HCT116 (cell line): ENCODE measurements at regions not wholly inside any gene's neighbourhood (a gene's known extent, or its start where the extent isn't known, plus 50 kb on each side); places are given as distances from the start of the nearest gene placed in this dataset.

Experiments
- ATAC-seq: fragments of 200-7000 bp; cut with Tn5 transposase; 2 replicates; pipeline ENCODE4 v1.9.1; 2020; ENCODE audit warnings: mild to moderate bottlenecking, moderate library complexity
- BruUV-seq: library from RNA; stranded (reverse); fragments of 400-500 nt; replicated peaks from 2 replicates; lab custom pipeline; 2021; lab: Mats Ljungman, UMichigan
- CTCF ChIA-PET: fragments of 300-600 bp; sonication (Branson Sonifier 250); formaldehyde crosslinking; loops from one replicate; lab custom pipeline; 2021; ENCODE audit warnings: antibody characterized with exemption; lab: Charles Lee
- POLR2A ChIA-PET: fragments of 300-600, 350-600 bp; sonication (Branson Sonifier 250); formaldehyde crosslinking; loops from one replicate; lab custom pipeline; 2021; ENCODE audit warnings: antibody characterized with exemption; lab: Charles Lee
- RAD21 ChIA-PET, 2 experiments: fragments of 300-600 bp; sonication (Branson Sonifier 250); formaldehyde crosslinking; loops; one replicate each; lab custom pipeline; 2023; ENCODE audit warnings: low total read pairs in 2 of 2; ENCODE audit not compliant: uncharacterized antibody in 2 of 2, unreplicated experiment in 2 of 2, low non-redundant PET in 1 of 2; lab: Charles Lee
- DNase-seq: peaks from one replicate; pipeline ENCODE4 v3.0.0-alpha.2; 2010; ENCODE audit warnings: low read depth, low spot score
- H2AFZ ChIP-seq: fragments of 200-600 bp; shearing (Covaris generic), sonication (generic); 2 replicates; pipeline ENCODE4 v1.6.1; 2017; ENCODE audit warnings: low read depth, mixed run types, mixed read lengths, antibody characterized with exemption, low read length; ENCODE audit not compliant: poor library complexity, severe bottlenecking
- H3K27ac ChIP-seq: 2 replicates; pipeline ENCODE4 v1.5.1; 2012; ENCODE audit warnings: low read depth, low read length
- H3K27me3 ChIP-seq: fragments of 200-600 bp; sonication (generic); 2 replicates; pipeline ENCODE4 v1.6.1; 2016; ENCODE audit warnings: mixed run types, low read length, mixed read lengths; ENCODE audit not compliant: insufficient read depth
- H3K36me3 ChIP-seq, 2 experiments: fragments of 200-500 bp in 1 of 2; fragments of 200-600 bp in 1 of 2; sonication (Bioruptor generic) in 1 of 2; sonication (generic) in 1 of 2; 2 replicates each; pipeline versions ENCODE4 v1.5.1 to v1.6.1; 2014 to 2016; ENCODE audit warnings: low read length in 2 of 2, inconsistent platforms in 1 of 2, mixed read lengths in 1 of 2, mixed run types in 1 of 2; ENCODE audit not compliant: insufficient read depth in 2 of 2, control insufficient read depth in 1 of 2
- H3K4me1 ChIP-seq, 2 experiments: fragments of 200-600 bp in 1 of 2; sonication (generic) in 1 of 2; 2 replicates each; pipeline versions ENCODE4 v1.5.1 to v1.6.1; 2012 to 2017; ENCODE audit warnings: low read length in 2 of 2, inconsistent platforms in 1 of 2, mild to moderate bottlenecking in 1 of 2, mixed read lengths in 1 of 2, mixed run types in 1 of 2, moderate library complexity in 1 of 2; ENCODE audit not compliant: insufficient read depth in 2 of 2, control insufficient read depth in 1 of 2
- H3K4me2 ChIP-seq: fragments of 200-600 bp; sonication (generic); 2 replicates; pipeline ENCODE4 v1.6.1; 2017; ENCODE audit warnings: mixed run types, low read length, mixed read lengths
- H3K4me3 ChIP-seq, 2 experiments: fragments of 200-600 bp in 1 of 2; sonication (generic) in 1 of 2; replicated peaks in 1 of 2; 2 replicates each; pipeline ENCODE4 v1.5.1; 2011 to 2016; ENCODE audit warnings: low read length in 2 of 2, control low read depth in 1 of 2, low read depth in 1 of 2, mild to moderate bottlenecking in 1 of 2, mixed read lengths in 1 of 2, mixed run types in 1 of 2
- H3K79me2 ChIP-seq: fragments of 200-600 bp; sonication (generic); 2 replicates; pipeline ENCODE4 v1.6.1; 2017; ENCODE audit warnings: mild to moderate bottlenecking, mixed run types, low read length, moderate library complexity, mixed read lengths; ENCODE audit not compliant: insufficient read depth
- H3K9ac ChIP-seq: fragments of 200-600 bp; sonication (generic); 2 replicates; pipeline ENCODE4 v1.6.1; 2016; ENCODE audit warnings: low read length, mixed read lengths
- H3K9me2 ChIP-seq: fragments of 200-600 bp; sonication (generic), shearing (Covaris generic); 2 replicates; pipeline ENCODE4 v1.6.1; 2017; ENCODE audit warnings: mixed run types, mild to moderate bottlenecking, moderate library complexity; ENCODE audit not compliant: insufficient read depth
- H3K9me3 ChIP-seq, 2 experiments: fragments of 200-500 bp in 1 of 2; fragments of 200-600 bp in 1 of 2; sonication (Bioruptor generic) in 1 of 2; sonication (generic) in 1 of 2; 2 replicates each; pipeline ENCODE4 v1.6.1; 2014 to 2017; ENCODE audit warnings: low read length in 2 of 2, mixed read lengths in 2 of 2, inconsistent platforms in 1 of 2, low read depth in 1 of 2, mild to moderate bottlenecking in 1 of 2, mixed run types in 1 of 2, moderate library complexity in 1 of 2; ENCODE audit not compliant: control insufficient read depth in 1 of 2, insufficient read depth in 1 of 2
- H4K20me1 ChIP-seq: fragments of 200-600 bp; sonication (generic), shearing (Covaris generic); 2 replicates; pipeline ENCODE4 v1.6.1; 2017; ENCODE audit warnings: mixed run types, mild to moderate bottlenecking, moderate library complexity; ENCODE audit not compliant: insufficient read depth
- CBX3 ChIP-seq: IDR thresholded peaks from 2 replicates; pipeline ENCODE4 v1.6.1; 2012; ENCODE audit warnings: low read depth
- CEBPB ChIP-seq: IDR thresholded peaks from 2 replicates; pipeline ENCODE4 v1.6.1; 2012; ENCODE audit warnings: low read depth
- ELF1 ChIP-seq: IDR thresholded peaks from 2 replicates; pipeline ENCODE4 v1.6.1; 2012; ENCODE audit warnings: low read depth, borderline replicate concordance
- EZH2phosphoT487 ChIP-seq: fragments of 200-600 bp; IDR thresholded peaks from 2 replicates; pipeline ENCODE4 v1.6.1; 2018; ENCODE audit warnings: antibody characterized with exemption, borderline replicate concordance
- JUND ChIP-seq: IDR thresholded peaks from 2 replicates; pipeline ENCODE4 v1.6.1; 2012
- POLR2AphosphoS5 ChIP-seq: IDR thresholded peaks from 2 replicates; pipeline ENCODE4 v1.6.1; 2011; ENCODE audit warnings: mild to moderate bottlenecking, low read depth, low read length, moderate library complexity
- RAD21 ChIP-seq: IDR thresholded peaks from 2 replicates; pipeline ENCODE4 v1.6.1; 2012; ENCODE audit warnings: low read depth, mild to moderate bottlenecking
- SIN3A ChIP-seq: IDR thresholded peaks from 2 replicates; pipeline ENCODE4 v1.6.1; 2012; ENCODE audit warnings: low read depth
- SP1 ChIP-seq: IDR thresholded peaks from 2 replicates; pipeline ENCODE4 v1.6.1; 2012; ENCODE audit warnings: low read depth
- SRF ChIP-seq: IDR thresholded peaks from 2 replicates; pipeline ENCODE4 v1.6.1; 2012; ENCODE audit warnings: low read depth
- TCF7L2 ChIP-seq: IDR thresholded peaks from 2 replicates; pipeline ENCODE4 v1.7.0; 2011; ENCODE audit warnings: borderline replicate concordance, inconsistent platforms; ENCODE audit not compliant: insufficient read depth, insufficient read length; ENCODE audit errors: extremely low read depth
- YY1 ChIP-seq: IDR thresholded peaks from 2 replicates; pipeline ENCODE4 v1.6.1; 2011; ENCODE audit warnings: low read length, low read depth, moderate library complexity, mild to moderate bottlenecking; ENCODE audit not compliant: insufficient replicate concordance; ENCODE audit errors: extremely low read depth
- ZFX ChIP-seq: fragments of 450-650 bp; IDR thresholded peaks from 2 replicates; pipeline ENCODE4 v1.6.1; 2017
- ZNF274 ChIP-seq: fragments of 200-500 bp; sonication (Bioruptor generic); IDR thresholded peaks from 2 replicates; pipeline ENCODE4 v1.6.1; 2014; ENCODE audit warnings: mild to moderate bottlenecking, low read depth, low read length, inconsistent platforms
- intact Hi-C: fragments of 100-400 bp; cut with micrococcal nuclease; formaldehyde crosslinking; loops from 2 replicates; pipeline ENCODE4 v1.10.0; 2022
- TF ChIP-seq, protein P1 (sequence below): IDR thresholded peaks from 2 replicates; pipeline ENCODE4 v1.6.1; 2011; ENCODE audit warnings: mild to moderate bottlenecking, low read length, moderate library complexity; ENCODE audit not compliant: insufficient replicate concordance; ENCODE audit errors: extremely low read depth
- TF ChIP-seq, protein P2 (sequence below): IDR thresholded peaks from 2 replicates; pipeline ENCODE4 v1.6.1; 2012
- TF ChIP-seq, protein P3 (sequence below), 3 experiments: fragments of 200-600 bp in 1 of 3; sonication (generic) in 1 of 3; IDR thresholded peaks in 2 of 3; conservative IDR thresholded peaks in 1 of 3; 2 replicates each; pipeline ENCODE4 v1.5.1; 2012 to 2017; ENCODE audit warnings: low read depth in 2 of 3, low read length in 2 of 3, antibody characterized with exemption in 1 of 3, borderline replicate concordance in 1 of 3, control low read depth in 1 of 3, mild to moderate bottlenecking in 1 of 3, mixed read lengths in 1 of 3, mixed run types in 1 of 3, moderate library complexity in 1 of 3; ENCODE audit not compliant: insufficient read depth in 1 of 3
- TF ChIP-seq, protein P4 (sequence below): IDR thresholded peaks from 2 replicates; pipeline ENCODE4 v1.6.1; 2012; ENCODE audit warnings: low read depth
- TF ChIP-seq, protein P5 (sequence below): IDR thresholded peaks from 2 replicates; pipeline ENCODE4 v1.6.1; 2012

DNA sequence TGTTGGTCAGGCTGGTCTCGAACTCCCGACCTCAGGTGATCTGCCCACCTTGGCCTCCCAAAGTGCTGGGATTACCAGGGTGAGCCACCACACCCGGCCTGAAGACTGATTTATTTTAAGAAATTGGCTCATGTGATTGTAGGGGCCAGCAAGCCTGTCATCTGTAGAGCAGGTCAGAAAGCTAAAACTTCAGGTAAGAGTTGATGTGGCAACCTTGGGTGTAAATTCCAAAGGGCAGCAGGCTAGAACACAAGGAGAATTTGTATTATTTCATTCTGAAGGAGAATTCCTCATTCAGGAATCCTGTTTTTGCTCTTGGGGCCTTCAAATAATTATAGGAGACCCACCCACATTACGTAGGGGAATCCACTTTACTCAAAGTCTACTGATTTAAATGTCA lies 728.7 kb downstream of the LTN1 start:
- H2AFZ ChIP-seq, result no peak overlapping the region
- no peaks in the 10 kb centered on the region for H3K9me2 ChIP-seq
- H3K4me2 ChIP-seq, result no peak overlapping the region
- intact Hi-C loops, result no loop called here
- peaks cover 6% of the 10 kb centered on the region in 2 experiments; a peak in 2 of 4 replicates for H3K9me3 ChIP-seq
- no peak for DNase-seq
- no peak overlapping the region for H3K27ac ChIP-seq
- POLR2A ChIA-PET, result no interaction called here
- CTCF ChIA-PET, result no interaction called here
- no peak overlapping the region for H3K4me3 ChIP-seq
- no peak for ATAC-seq
- RAD21 ChIA-PET, result no interaction called here
- no peaks in the 10 kb centered on the region for H3K79me2 ChIP-seq
- no peaks in the 10 kb centered on the region for H3K36me3 ChIP-seq
- H3K9ac ChIP-seq, result no peak overlapping the region
- H3K27me3 ChIP-seq, result no peaks in the 10 kb centered on the region
- H3K4me1 ChIP-seq, result no peaks in the 10 kb centered on the region
- no peak for TF ChIP-seq ELF1
- no peak for TF ChIP-seq EZH2phosphoT487
- no peak for TF ChIP-seq CEBPB
- no peak for TF ChIP-seq SP1
- TF ChIP-seq, protein P1, sequence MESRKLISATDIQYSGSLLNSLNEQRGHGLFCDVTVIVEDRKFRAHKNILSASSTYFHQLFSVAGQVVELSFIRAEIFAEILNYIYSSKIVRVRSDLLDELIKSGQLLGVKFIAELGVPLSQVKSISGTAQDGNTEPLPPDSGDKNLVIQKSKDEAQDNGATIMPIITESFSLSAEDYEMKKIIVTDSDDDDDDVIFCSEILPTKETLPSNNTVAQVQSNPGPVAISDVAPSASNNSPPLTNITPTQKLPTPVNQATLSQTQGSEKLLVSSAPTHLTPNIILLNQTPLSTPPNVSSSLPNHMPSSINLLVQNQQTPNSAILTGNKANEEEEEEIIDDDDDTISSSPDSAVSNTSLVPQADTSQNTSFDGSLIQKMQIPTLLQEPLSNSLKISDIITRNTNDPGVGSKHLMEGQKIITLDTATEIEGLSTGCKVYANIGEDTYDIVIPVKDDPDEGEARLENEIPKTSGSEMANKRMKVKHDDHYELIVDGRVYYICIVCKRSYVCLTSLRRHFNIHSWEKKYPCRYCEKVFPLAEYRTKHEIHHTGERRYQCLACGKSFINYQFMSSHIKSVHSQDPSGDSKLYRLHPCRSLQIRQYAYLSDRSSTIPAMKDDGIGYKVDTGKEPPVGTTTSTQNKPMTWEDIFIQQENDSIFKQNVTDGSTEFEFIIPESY, result no peak
- TF ChIP-seq ZNF274, result no peak
- TF ChIP-seq CBX3, result no peak
- TF ChIP-seq, protein P2, sequence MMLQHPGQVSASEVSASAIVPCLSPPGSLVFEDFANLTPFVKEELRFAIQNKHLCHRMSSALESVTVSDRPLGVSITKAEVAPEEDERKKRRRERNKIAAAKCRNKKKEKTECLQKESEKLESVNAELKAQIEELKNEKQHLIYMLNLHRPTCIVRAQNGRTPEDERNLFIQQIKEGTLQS, result no peak
- TF ChIP-seq SIN3A, result no peak
- TF ChIP-seq, protein P3, sequence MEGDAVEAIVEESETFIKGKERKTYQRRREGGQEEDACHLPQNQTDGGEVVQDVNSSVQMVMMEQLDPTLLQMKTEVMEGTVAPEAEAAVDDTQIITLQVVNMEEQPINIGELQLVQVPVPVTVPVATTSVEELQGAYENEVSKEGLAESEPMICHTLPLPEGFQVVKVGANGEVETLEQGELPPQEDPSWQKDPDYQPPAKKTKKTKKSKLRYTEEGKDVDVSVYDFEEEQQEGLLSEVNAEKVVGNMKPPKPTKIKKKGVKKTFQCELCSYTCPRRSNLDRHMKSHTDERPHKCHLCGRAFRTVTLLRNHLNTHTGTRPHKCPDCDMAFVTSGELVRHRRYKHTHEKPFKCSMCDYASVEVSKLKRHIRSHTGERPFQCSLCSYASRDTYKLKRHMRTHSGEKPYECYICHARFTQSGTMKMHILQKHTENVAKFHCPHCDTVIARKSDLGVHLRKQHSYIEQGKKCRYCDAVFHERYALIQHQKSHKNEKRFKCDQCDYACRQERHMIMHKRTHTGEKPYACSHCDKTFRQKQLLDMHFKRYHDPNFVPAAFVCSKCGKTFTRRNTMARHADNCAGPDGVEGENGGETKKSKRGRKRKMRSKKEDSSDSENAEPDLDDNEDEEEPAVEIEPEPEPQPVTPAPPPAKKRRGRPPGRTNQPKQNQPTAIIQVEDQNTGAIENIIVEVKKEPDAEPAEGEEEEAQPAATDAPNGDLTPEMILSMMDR (IDR thresholded peaks at IDR 0.05 in 2 of 3, conservative IDR thresholded peaks at IDR 0.05 in 1 of 3; ENCODE audit: borderline replicate concordance in 1 of 3, insufficient read depth in 1 of 3, low read depth in 2 of 3, low read length in 2 of 3), result no peak
- no peak for TF ChIP-seq TCF7L2
- no peak for TF ChIP-seq POLR2AphosphoS5
- no peak for TF ChIP-seq ZFX
- TF ChIP-seq JUND, result no peak
- TF ChIP-seq SRF, result no peak
- TF ChIP-seq RAD21, result no peak
- TF ChIP-seq, protein P4, sequence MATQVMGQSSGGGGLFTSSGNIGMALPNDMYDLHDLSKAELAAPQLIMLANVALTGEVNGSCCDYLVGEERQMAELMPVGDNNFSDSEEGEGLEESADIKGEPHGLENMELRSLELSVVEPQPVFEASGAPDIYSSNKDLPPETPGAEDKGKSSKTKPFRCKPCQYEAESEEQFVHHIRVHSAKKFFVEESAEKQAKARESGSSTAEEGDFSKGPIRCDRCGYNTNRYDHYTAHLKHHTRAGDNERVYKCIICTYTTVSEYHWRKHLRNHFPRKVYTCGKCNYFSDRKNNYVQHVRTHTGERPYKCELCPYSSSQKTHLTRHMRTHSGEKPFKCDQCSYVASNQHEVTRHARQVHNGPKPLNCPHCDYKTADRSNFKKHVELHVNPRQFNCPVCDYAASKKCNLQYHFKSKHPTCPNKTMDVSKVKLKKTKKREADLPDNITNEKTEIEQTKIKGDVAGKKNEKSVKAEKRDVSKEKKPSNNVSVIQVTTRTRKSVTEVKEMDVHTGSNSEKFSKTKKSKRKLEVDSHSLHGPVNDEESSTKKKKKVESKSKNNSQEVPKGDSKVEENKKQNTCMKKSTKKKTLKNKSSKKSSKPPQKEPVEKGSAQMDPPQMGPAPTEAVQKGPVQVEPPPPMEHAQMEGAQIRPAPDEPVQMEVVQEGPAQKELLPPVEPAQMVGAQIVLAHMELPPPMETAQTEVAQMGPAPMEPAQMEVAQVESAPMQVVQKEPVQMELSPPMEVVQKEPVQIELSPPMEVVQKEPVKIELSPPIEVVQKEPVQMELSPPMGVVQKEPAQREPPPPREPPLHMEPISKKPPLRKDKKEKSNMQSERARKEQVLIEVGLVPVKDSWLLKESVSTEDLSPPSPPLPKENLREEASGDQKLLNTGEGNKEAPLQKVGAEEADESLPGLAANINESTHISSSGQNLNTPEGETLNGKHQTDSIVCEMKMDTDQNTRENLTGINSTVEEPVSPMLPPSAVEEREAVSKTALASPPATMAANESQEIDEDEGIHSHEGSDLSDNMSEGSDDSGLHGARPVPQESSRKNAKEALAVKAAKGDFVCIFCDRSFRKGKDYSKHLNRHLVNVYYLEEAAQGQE, result no peak
- TF ChIP-seq, protein P5, sequence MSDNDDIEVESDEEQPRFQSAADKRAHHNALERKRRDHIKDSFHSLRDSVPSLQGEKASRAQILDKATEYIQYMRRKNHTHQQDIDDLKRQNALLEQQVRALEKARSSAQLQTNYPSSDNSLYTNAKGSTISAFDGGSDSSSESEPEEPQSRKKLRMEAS, result no peak
- no peak for TF ChIP-seq YY1
- no peaks in the 10 kb centered on the region for H4K20me1 ChIP-seq
- no TSS peak for BruUV-seq
